ENCODE measurements at regions not wholly inside any gene's neighbourhood (a gene's known extent, or its start where the extent isn't known, plus 50 kb on each side); places are given as distances from the start of the nearest gene placed in this dataset.

DNA sequence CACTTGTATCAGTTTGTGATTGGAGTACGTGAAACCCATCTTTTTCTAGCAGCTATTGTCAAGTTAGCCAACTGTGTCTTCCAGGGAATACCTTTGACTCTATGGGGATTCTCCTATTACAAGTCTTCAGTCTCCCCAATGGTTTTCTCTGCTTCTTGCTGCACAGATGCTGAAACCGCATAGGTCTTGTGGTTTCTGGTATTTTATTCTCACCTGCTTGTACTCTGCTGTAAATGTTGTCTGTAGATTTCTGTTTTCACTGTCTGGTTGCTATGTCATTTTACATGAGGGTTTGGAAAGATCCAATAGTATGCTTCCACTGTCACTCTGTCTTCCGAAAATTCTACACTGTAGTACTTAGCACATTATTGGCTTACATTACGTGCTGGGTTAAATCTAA, 1196.9 kb upstream of the C9orf72 start:
- BruUV-seq (replicated peaks): no TSS peak
- H3K4me3 ChIP-seq (ENCODE audit: low read depth in 2 of 2, low read length in 2 of 2): no peak overlapping the region
- H3K27me3 ChIP-seq (ENCODE audit: control insufficient read depth, insufficient read depth, low read length): no peaks in the 10 kb centered on the region
- POLR2A ChIA-PET: no interaction called here
- H3K4me1 ChIP-seq (ENCODE audit: control insufficient read depth, insufficient read depth, low read length): no peaks in the 10 kb centered on the region
- CTCF ChIA-PET: no interaction called here
- H3K36me3 ChIP-seq (ENCODE audit: control insufficient read depth, insufficient read depth, low read length): no peaks in the 10 kb centered on the region
- ATAC-seq (no peak), DNase-seq (ENCODE audit: low read depth, low spot score) (no peak)
- intact Hi-C loops (cut with micrococcal nuclease; ENCODE audit: unreplicated experiment) (loop anchor here (10.0 kb wide), 1 partner anchor 1045 kb away; no protein-coding TSS in a partner anchor), in situ Hi-C loops (cut with HindIII; ENCODE audit: low pct_unique_long_range_greater_than_20kb, low sequenced_read_pairs) (no loop called here)
- no peaks in the 10 kb centered on the region for H3K9me3 ChIP-seq (ENCODE audit: control insufficient read depth, insufficient read depth, low read depth, low read length)
- H3K27ac ChIP-seq (ENCODE audit: low read length): no peak overlapping the region
- TF ChIP-seq, protein P1, sequence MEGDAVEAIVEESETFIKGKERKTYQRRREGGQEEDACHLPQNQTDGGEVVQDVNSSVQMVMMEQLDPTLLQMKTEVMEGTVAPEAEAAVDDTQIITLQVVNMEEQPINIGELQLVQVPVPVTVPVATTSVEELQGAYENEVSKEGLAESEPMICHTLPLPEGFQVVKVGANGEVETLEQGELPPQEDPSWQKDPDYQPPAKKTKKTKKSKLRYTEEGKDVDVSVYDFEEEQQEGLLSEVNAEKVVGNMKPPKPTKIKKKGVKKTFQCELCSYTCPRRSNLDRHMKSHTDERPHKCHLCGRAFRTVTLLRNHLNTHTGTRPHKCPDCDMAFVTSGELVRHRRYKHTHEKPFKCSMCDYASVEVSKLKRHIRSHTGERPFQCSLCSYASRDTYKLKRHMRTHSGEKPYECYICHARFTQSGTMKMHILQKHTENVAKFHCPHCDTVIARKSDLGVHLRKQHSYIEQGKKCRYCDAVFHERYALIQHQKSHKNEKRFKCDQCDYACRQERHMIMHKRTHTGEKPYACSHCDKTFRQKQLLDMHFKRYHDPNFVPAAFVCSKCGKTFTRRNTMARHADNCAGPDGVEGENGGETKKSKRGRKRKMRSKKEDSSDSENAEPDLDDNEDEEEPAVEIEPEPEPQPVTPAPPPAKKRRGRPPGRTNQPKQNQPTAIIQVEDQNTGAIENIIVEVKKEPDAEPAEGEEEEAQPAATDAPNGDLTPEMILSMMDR (IDR thresholded peaks at IDR 0.05): no peak
- no peak for TF ChIP-seq TCF7L2 (IDR thresholded peaks at IDR 0.05; ENCODE audit: low read depth, low read length)
- TF ChIP-seq SIN3A (IDR thresholded peaks at IDR 0.05; ENCODE audit: borderline replicate concordance, insufficient read depth, low read depth, low read length): no peak
- TF ChIP-seq, protein P2, sequence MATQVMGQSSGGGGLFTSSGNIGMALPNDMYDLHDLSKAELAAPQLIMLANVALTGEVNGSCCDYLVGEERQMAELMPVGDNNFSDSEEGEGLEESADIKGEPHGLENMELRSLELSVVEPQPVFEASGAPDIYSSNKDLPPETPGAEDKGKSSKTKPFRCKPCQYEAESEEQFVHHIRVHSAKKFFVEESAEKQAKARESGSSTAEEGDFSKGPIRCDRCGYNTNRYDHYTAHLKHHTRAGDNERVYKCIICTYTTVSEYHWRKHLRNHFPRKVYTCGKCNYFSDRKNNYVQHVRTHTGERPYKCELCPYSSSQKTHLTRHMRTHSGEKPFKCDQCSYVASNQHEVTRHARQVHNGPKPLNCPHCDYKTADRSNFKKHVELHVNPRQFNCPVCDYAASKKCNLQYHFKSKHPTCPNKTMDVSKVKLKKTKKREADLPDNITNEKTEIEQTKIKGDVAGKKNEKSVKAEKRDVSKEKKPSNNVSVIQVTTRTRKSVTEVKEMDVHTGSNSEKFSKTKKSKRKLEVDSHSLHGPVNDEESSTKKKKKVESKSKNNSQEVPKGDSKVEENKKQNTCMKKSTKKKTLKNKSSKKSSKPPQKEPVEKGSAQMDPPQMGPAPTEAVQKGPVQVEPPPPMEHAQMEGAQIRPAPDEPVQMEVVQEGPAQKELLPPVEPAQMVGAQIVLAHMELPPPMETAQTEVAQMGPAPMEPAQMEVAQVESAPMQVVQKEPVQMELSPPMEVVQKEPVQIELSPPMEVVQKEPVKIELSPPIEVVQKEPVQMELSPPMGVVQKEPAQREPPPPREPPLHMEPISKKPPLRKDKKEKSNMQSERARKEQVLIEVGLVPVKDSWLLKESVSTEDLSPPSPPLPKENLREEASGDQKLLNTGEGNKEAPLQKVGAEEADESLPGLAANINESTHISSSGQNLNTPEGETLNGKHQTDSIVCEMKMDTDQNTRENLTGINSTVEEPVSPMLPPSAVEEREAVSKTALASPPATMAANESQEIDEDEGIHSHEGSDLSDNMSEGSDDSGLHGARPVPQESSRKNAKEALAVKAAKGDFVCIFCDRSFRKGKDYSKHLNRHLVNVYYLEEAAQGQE (IDR thresholded peaks at IDR 0.05; ENCODE audit: insufficient read depth in 1 of 2, low read depth in 2 of 2, low read length in 1 of 2): no peak
- TF ChIP-seq POLR2AphosphoS5 (IDR thresholded peaks at IDR 0.05; ENCODE audit: low read depth, low read length): no peak

DNA sequence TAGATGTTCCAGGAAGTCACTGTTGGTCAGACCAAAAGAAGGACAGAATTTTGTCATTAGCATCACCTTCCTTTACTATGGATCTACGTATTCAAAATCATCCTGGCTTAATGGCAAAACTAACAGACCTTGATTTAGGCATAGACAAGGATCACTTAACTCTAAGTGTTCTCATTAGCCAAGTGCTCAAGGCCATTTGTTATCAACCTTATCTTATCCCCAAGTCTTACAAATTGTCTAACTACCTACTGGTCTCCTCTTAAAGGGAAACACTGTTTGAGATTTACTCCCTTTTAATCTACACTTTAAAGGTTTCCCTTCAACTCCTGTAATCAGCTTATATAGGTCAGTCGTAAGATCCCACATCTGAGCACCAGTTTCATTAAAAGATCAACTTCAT, 1197.5 kb upstream of the C9orf72 start:
- Histone ChIP-seq H3K27me3 (ENCODE audit: control insufficient read depth, insufficient read depth, low read length) (no peaks in the 10 kb centered on the region), H3K27ac (ENCODE audit: low read length) (no peak overlapping the region), H3K4me1 (ENCODE audit: control insufficient read depth, insufficient read depth, low read length) (no peaks in the 10 kb centered on the region), H3K9me3 (ENCODE audit: control insufficient read depth, insufficient read depth, low read depth, low read length) (no peaks in the 10 kb centered on the region), H3K4me3 (ENCODE audit: low read depth in 2 of 2, low read length in 2 of 2) (no peak overlapping the region), H3K36me3 (ENCODE audit: control insufficient read depth, insufficient read depth, low read length) (no peaks in the 10 kb centered on the region)
- POLR2A ChIA-PET: no interaction called here
- CTCF ChIA-PET: no interaction called here
- no TSS peak for BruUV-seq (replicated peaks)
- intact Hi-C loops (cut with micrococcal nuclease; ENCODE audit: unreplicated experiment): loop anchor here (10.0 kb wide), 1 partner anchor 1046 kb away; no protein-coding TSS in a partner anchor
- no peak for DNase-seq (ENCODE audit: low read depth, low spot score)
- no peak for TF ChIP-seq SIN3A (IDR thresholded peaks at IDR 0.05; ENCODE audit: borderline replicate concordance, insufficient read depth, low read depth, low read length)
- TF ChIP-seq, protein P2 (IDR thresholded peaks at IDR 0.05; ENCODE audit: insufficient read depth in 1 of 2, low read depth in 2 of 2, low read length in 1 of 2): no peak
- TF ChIP-seq POLR2AphosphoS5 (IDR thresholded peaks at IDR 0.05; ENCODE audit: low read depth, low read length): no peak
- TF ChIP-seq, protein P1 (IDR thresholded peaks at IDR 0.05): no peak
- no peak for TF ChIP-seq TCF7L2 (IDR thresholded peaks at IDR 0.05; ENCODE audit: low read depth, low read length)
- no peak for ATAC-seq
- in situ Hi-C loops (cut with HindIII; ENCODE audit: low pct_unique_long_range_greater_than_20kb, low sequenced_read_pairs): no loop called here
